Left lung (tissue), 4 donors: ENCODE measurements at regions not wholly inside any gene's neighbourhood (a gene's known extent, or its start where the extent isn't known, plus 50 kb on each side); places are given as distances from the start of the nearest gene placed in this dataset.

Source experiments
- ATAC-seq: fragments of 200-7000 bp; cut with Tn5 transposase; one replicate; pipeline ENCODE4 v1.9.1; 2020; ENCODE audit warnings: moderate library complexity
- DNase-seq, 4 donors: peaks; one replicate each; pipeline ENCODE4 v3.0.0-alpha.2; 2013 to 2020
- H3K27ac ChIP-seq, 2 donors: fragments of 200-600 bp; sonication (generic) in 1 of 2; one replicate each; pipeline versions ENCODE4 v1.5.0 to v1.8.0; 2020 to 2021
- H3K27me3 ChIP-seq, 2 donors: fragments of 200-600 bp; sonication (generic) in 1 of 2; one replicate each; pipeline versions ENCODE4 v1.5.0 to v1.8.0; 2020 to 2021
- H3K36me3 ChIP-seq, 2 donors: fragments of 200-600 bp; sonication (generic) in 1 of 2; one replicate each; pipeline versions ENCODE4 v1.5.0 to v1.8.0; 2020 to 2021
- H3K4me1 ChIP-seq, 2 donors: fragments of 200-600 bp; one replicate each; pipeline ENCODE4 v1.8.0; 2021
- H3K4me3 ChIP-seq, 2 donors: fragments of 200-600 bp; sonication (generic) in 1 of 2; one replicate each; pipeline versions ENCODE4 v1.5.0 to v1.8.0; 2020 to 2021; ENCODE audit warnings: mild to moderate bottlenecking in 1 of 2
- H3K9me3 ChIP-seq, 2 donors: fragments of 200-600 bp; sonication (generic) in 1 of 2; one replicate each; pipeline versions ENCODE4 v1.5.0 to v1.8.0; 2020 to 2021
- intact Hi-C, 2 donors: fragments of 100-400 bp; cut with DNase I; formaldehyde crosslinking; loops; one replicate each; pipeline versions ENCODE4 v1.11.2 to v1.14.2; 2022
- TF ChIP-seq, protein P1 (sequence below), 2 donors: fragments of 200-600 bp; sonication (generic) in 1 of 2; IDR thresholded peaks; one replicate each; pipeline versions ENCODE4 v1.5.0 to v1.8.0; 2021; ENCODE audit warnings: antibody characterized with exemption in 2 of 2
- donor health status: DM: no; HTN: yes; CAD: no.
- donor health status: DM: no; HTN: no; CAD: no.

DNA sequence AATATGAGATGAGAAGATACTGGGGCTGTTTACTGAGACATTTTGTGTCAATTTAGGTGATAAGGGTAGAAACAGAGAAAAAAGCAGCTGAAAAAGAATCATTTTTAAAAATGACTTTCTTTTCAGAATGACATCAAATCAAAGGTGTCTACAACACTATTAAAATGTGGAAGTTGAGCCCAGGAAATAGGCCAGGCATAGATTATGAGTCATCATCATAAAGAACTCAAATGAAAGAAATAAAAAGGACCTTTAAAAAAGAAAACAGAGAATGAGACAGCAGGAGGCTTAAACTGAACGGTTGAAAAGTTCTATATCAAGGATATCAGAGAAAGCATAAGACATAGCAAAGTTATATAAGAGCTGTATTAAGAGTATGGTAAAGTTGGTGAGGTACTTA is 442.5 kb downstream of the CNTN6 start:
- intact Hi-C loops: no loop called here
- Histone ChIP-seq H3K36me3 (no peaks in the 10 kb centered on the region), H3K4me1 (no peaks in the 10 kb centered on the region), H3K9me3 (peaks cover 0 to 37% of the 10 kb centered on the region in 2 donors), H3K27ac (no peak overlapping the region), H3K27me3 (no peaks in the 10 kb centered on the region), H3K4me3 (no peak overlapping the region)
- no peak for DNase-seq
- ATAC-seq: no peak
- TF ChIP-seq, protein P1, sequence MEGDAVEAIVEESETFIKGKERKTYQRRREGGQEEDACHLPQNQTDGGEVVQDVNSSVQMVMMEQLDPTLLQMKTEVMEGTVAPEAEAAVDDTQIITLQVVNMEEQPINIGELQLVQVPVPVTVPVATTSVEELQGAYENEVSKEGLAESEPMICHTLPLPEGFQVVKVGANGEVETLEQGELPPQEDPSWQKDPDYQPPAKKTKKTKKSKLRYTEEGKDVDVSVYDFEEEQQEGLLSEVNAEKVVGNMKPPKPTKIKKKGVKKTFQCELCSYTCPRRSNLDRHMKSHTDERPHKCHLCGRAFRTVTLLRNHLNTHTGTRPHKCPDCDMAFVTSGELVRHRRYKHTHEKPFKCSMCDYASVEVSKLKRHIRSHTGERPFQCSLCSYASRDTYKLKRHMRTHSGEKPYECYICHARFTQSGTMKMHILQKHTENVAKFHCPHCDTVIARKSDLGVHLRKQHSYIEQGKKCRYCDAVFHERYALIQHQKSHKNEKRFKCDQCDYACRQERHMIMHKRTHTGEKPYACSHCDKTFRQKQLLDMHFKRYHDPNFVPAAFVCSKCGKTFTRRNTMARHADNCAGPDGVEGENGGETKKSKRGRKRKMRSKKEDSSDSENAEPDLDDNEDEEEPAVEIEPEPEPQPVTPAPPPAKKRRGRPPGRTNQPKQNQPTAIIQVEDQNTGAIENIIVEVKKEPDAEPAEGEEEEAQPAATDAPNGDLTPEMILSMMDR (IDR thresholded peaks at IDR 0.05): no peak

DNA sequence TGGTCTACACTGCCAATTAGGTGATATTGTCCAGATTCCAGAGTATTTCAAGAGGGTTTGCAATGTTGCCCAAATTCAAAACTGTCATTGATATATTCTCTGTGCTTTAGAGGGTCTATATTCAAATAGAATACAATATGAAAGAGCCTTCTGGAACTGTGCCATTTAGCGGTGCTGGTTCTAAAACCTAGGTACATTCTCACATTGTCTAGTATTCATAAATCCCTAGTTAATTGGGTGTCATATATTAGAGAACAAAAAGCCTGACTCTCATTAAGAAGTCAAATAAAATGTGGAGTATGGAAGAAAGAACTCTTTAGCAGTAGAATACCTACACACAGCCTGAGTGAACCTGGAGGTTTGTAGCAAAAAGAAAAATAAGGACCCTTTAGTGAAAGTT is 447.9 kb downstream of the CNTN6 start:
- H3K4me3 ChIP-seq: no peak overlapping the region
- no peaks in the 10 kb centered on the region for H3K4me1 ChIP-seq
- H3K9me3 ChIP-seq: peaks cover 0 to 29% of the 10 kb centered on the region in 2 donors
- intact Hi-C loops: no loop called here
- TF ChIP-seq, protein P1 (IDR thresholded peaks at IDR 0.05): no peak
- H3K27me3 ChIP-seq: no peaks in the 10 kb centered on the region
- H3K27ac ChIP-seq: no peak overlapping the region
- H3K36me3 ChIP-seq: no peaks in the 10 kb centered on the region
- ATAC-seq (no peak), DNase-seq (no peak)

DNA sequence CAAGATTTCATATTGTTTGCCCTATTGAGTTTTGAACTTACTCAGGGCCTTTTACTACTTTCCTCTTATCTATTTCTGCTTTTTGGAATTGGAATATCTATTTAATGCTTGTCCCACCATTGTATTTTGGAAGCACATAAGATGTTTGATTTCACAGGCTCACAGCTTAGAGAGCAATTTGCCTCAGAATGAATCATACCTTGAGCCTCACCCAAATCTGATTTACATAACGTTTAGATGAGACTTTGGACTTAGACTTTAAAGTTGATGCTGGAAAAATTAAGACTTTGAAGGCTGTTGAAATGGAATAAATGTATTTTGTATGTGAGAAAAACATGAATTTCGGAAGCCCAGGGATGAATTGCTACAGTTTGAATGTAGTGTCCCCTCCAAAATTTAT is 458.9 kb downstream of the CNTN6 start:
- intact Hi-C loops: no loop called here
- Histone ChIP-seq H3K27me3 (no peaks in the 10 kb centered on the region), H3K36me3 (no peaks in the 10 kb centered on the region), H3K27ac (no peak overlapping the region), H3K4me3 (no peak overlapping the region), H3K9me3 (no peaks in the 10 kb centered on the region), H3K4me1 (no peaks in the 10 kb centered on the region)
- DNase-seq: no peak
- TF ChIP-seq, protein P1 (IDR thresholded peaks at IDR 0.05): no peak
- ATAC-seq: no peak

DNA sequence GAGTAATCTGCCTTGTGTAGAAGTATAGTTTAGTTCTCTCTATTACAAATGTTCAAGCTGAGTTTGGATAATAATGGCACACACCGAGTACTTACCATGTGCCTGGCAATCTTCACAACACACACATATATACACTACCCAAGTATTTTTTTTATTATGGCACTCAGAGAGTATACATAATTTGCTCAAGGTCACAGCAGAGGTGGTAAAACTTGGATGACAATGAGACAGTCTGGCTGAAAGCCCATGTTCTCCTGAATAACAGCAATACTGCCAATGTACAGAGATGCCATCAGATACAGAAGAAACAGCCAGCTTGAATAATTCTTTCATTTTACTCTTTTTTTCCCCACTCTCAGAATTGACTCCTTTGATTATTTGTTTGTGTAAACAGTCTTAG is 460.0 kb downstream of the CNTN6 start:
- TF ChIP-seq, protein P1 (IDR thresholded peaks at IDR 0.05): no peak
- intact Hi-C loops: no loop called here
- Histone ChIP-seq H3K4me1 (no peaks in the 10 kb centered on the region), H3K27ac (no peak overlapping the region), H3K36me3 (no peaks in the 10 kb centered on the region), H3K4me3 (no peak overlapping the region), H3K27me3 (no peaks in the 10 kb centered on the region), H3K9me3 (no peaks in the 10 kb centered on the region)
- no peak for DNase-seq
- no peak for ATAC-seq

DNA sequence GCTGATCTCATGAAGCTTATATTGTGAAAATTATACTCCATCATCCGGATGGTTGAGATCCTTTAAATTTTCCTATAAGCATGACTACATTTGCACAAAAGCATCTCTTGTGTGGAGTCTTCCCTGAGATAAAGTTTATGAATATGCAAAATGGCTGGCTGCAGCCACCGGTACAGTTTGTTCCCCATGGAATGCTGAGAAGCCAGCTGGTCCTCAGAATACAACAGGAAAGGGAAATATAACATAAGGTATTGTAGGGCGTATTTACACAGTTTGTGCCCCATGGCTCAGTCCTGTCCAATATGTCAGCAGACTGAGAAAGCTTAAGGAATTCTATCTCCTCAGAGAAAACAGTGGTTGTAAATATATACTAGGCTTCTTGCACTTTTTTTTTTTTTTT is 468.6 kb downstream of the CNTN6 start:
- intact Hi-C loops: no loop called here
- Histone ChIP-seq H3K27ac (no peak overlapping the region), H3K4me3 (no peak overlapping the region), H3K9me3 (peaks cover 0 to 11% of the 10 kb centered on the region in 2 donors), H3K27me3 (no peaks in the 10 kb centered on the region), H3K36me3 (no peaks in the 10 kb centered on the region), H3K4me1 (no peaks in the 10 kb centered on the region)
- ATAC-seq (no peak), DNase-seq (no peak)
- TF ChIP-seq, protein P1 (IDR thresholded peaks at IDR 0.05): no peak
